ENCODE measurements at regions not wholly inside any gene's neighbourhood (a gene's known extent, or its start where the extent isn't known, plus 50 kb on each side); places are given as distances from the start of the nearest gene placed in this dataset.

DNA sequence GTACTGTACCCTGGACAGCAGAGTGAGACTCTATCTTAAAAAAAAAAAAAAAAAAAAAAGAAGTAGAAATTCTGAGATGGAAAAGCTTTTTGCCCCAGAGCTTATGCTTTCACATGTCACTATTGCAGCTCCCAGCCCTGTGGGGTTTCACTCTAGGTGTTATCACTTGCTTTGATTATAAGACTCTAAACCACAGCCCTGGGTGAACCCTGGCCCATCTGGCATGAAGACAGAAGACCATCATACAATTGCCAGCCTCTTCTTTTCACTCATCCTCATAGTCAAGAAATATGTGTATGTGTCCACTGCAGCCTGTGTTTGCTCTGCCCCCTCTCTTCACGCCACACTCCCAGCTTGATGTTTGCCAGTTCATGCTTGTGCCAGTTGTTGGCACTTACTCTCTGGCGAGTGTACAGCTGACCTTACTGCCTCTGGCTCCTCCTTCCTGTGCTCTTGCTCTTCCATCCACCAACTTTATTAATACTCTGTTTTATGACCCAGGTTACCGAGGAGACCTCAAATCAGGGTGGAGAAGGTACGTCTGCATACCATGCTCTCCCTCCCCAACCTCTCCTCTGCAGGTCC is 136.7 kb upstream of the NCK2 start:
- ChIA-PET CTCF (ENCODE audit: partially characterized antibody) (no interaction called here), POLR2A (ENCODE audit: partially characterized antibody) (no interaction called here)
- no peak for FAIRE-seq
- TF ChIP-seq EP300 (IDR thresholded peaks at IDR 0.05; ENCODE audit: borderline replicate concordance in 1 of 2, low read depth in 2 of 2, low read length in 2 of 2): no peak
- no peak for TF ChIP-seq CEBPB (IDR thresholded peaks at IDR 0.05; ENCODE audit: low read depth, low read length)
- no peak for TF ChIP-seq BCL11A (IDR thresholded peaks at IDR 0.05; ENCODE audit: low read depth in 2 of 2, low read length in 2 of 2)
- no peak for TF ChIP-seq TAF7 (optimal IDR thresholded peaks at IDR 0.05; ENCODE audit: borderline replicate concordance, low read depth, low read length)
- TF ChIP-seq RNF2 (IDR thresholded peaks at IDR 0.05; ENCODE audit: borderline replicate concordance, low read depth, low read length, missing control alignments, poor library complexity, severe bottlenecking): no peak
- no peak for TF ChIP-seq EZH2 (IDR thresholded peaks at IDR 0.05; ENCODE audit: low read depth, low read length, severe bottlenecking)
- TF ChIP-seq RAD21 (IDR thresholded peaks at IDR 0.05 in 1 of 2, conservative IDR thresholded peaks at IDR 0.05 in 1 of 2; ENCODE audit: low read depth in 2 of 2, low read length in 2 of 2): no peak
- TF ChIP-seq SIN3A (conservative IDR thresholded peaks at IDR 0.05 in 1 of 2, IDR thresholded peaks at IDR 0.05 in 1 of 2; ENCODE audit: low read depth in 1 of 2, low read length in 2 of 2): no peak
- no peak for TF ChIP-seq PHF8 (conservative IDR thresholded peaks at IDR 0.05; ENCODE audit: low read depth, low read length)
- TF ChIP-seq, protein P1, sequence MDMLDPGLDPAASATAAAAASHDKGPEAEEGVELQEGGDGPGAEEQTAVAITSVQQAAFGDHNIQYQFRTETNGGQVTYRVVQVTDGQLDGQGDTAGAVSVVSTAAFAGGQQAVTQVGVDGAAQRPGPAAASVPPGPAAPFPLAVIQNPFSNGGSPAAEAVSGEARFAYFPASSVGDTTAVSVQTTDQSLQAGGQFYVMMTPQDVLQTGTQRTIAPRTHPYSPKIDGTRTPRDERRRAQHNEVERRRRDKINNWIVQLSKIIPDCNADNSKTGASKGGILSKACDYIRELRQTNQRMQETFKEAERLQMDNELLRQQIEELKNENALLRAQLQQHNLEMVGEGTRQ (IDR thresholded peaks at IDR 0.05; ENCODE audit: low read length): no peak

More for the DNA sequence above, 136.7 kb upstream of the NCK2 start:
- no peaks in the 10 kb centered on the region for H3K79me2 ChIP-seq (ENCODE audit: control insufficient read depth in 1 of 2, insufficient read depth in 2 of 2, low read length in 2 of 2)
- no peak overlapping the region for H4K8ac ChIP-seq (ENCODE audit: extremely low read depth, insufficient read depth, low read length)
- no peak overlapping the region for H2AFZ ChIP-seq (ENCODE audit: low read length)
- no peak for DNase-seq (ENCODE audit: low read depth in 1 of 2, low spot score in 2 of 2)
- H3K27me3 ChIP-seq (replicated peaks in 1 of 4; ENCODE audit: control insufficient read depth in 3 of 4, extremely low read depth in 1 of 4, insufficient read depth in 3 of 4, low read length in 3 of 4): no peaks in the 10 kb centered on the region
- H4K5ac ChIP-seq (ENCODE audit: insufficient read length, low read depth, low read length): no peak overlapping the region
- peaks cover 0 to 8% (median 6%) of the 10 kb centered on the region in 4 experiments; a peak in 4 of 7 replicates for H3K4me1 ChIP-seq (replicated peaks in 1 of 4; ENCODE audit: control insufficient read depth in 3 of 4, insufficient read depth in 4 of 4, low read length in 3 of 4)
- no peaks in the 10 kb centered on the region for H4K20me1 ChIP-seq (replicated peaks in 1 of 2; ENCODE audit: control insufficient read depth in 1 of 2, insufficient read depth in 2 of 2, low read length in 2 of 2)
- no peak overlapping the region for H4K91ac ChIP-seq (replicated peaks; ENCODE audit: insufficient read length, low read length)
- no peak overlapping the region for H3K9ac ChIP-seq (replicated peaks in 1 of 4; ENCODE audit: extremely low read depth in 1 of 4, low read depth in 3 of 4, low read length in 3 of 4)
- no peak overlapping the region for H3K4me3 ChIP-seq (ENCODE audit: extremely low read depth in 1 of 4, insufficient read depth in 2 of 4, low read depth in 3 of 4, low read length in 4 of 4)
- no peak overlapping the region for H3K56ac ChIP-seq (replicated peaks; ENCODE audit: insufficient read length, low read depth, low read length)
- H3K4me2 ChIP-seq (ENCODE audit: insufficient read depth in 1 of 2, low read depth in 2 of 2, low read length in 2 of 2): no peak overlapping the region
- H2BK20ac ChIP-seq (ENCODE audit: low read length): peak overlapping the region; percentile 34; the same call in 1 of the 2 replicates
- no peak overlapping the region for H2BK5ac ChIP-seq (ENCODE audit: low read depth, low read length)
- H2BK120ac ChIP-seq (replicated peaks; ENCODE audit: low read depth, low read length): peak overlapping the region; percentile 24
- 86% methylated on average over 4 of the region's 4 CpGs; no CpG with 5 or more reads in 1 of the 2 experiments for WGBS, 2 experiments (ENCODE audit: extremely low coverage in 1 of 2, insufficient coverage in 1 of 2, insufficient read length in 1 of 2, insufficient replicate concordance in 2 of 2, low coverage in 1 of 2, low lambda C conversion rate in 2 of 2, missing lambda C conversion rate in 1 of 2)
- no peak overlapping the region for H2BK15ac ChIP-seq (ENCODE audit: low read length)
- H2BK12ac ChIP-seq (ENCODE audit: low read depth, low read length): no peak overlapping the region
- H2AK5ac ChIP-seq (ENCODE audit: low read depth, low read length): no peak overlapping the region
- no peak overlapping the region for H3K23ac ChIP-seq (ENCODE audit: insufficient read length)
- no peaks in the 10 kb centered on the region for H3K23me2 ChIP-seq (ENCODE audit: low read depth, low read length)
- no peak overlapping the region for H3K18ac ChIP-seq (ENCODE audit: extremely low read depth, low read length)
- no peak overlapping the region for H3K27ac ChIP-seq (ENCODE audit: low read depth, low read length)
- no peak overlapping the region for H3K14ac ChIP-seq (ENCODE audit: insufficient read length)
- H3K36me3 ChIP-seq (ENCODE audit: control insufficient read depth in 2 of 4, insufficient read depth in 4 of 4, low read length in 3 of 4): no peaks in the 10 kb centered on the region
- no peaks in the 10 kb centered on the region for H3K79me1 ChIP-seq (ENCODE audit: low read depth, low read length)
- H3K4ac ChIP-seq (replicated peaks; ENCODE audit: insufficient read length, low read depth, low read length): peak overlapping the region; percentile 74
- H3K9me3 ChIP-seq (ENCODE audit: insufficient read depth in 2 of 2, low read depth in 1 of 2, low read length in 1 of 2): no peaks in the 10 kb centered on the region
